Osteoblast (primary cell): ENCODE measurements at regions not wholly inside any gene's neighbourhood (a gene's known extent, or its start where the extent isn't known, plus 50 kb on each side); places are given as distances from the start of the nearest gene placed in this dataset.

Experiments
- DNase-seq: peaks from one replicate; pipeline ENCODE4 v3.0.0; 2011; ENCODE audit warnings: low spot score, mixed read lengths; ENCODE audit not compliant: insufficient read length; ENCODE audit errors: missing footprints
- H2AFZ ChIP-seq: 2 replicates; pipeline ENCODE4 v1.6.0; 2011; ENCODE audit warnings: mild to moderate bottlenecking, low read length
- H3K27ac ChIP-seq: 2 replicates; pipeline ENCODE4 v1.5.1; 2011; ENCODE audit warnings: mild to moderate bottlenecking, low read depth, low read length, moderate library complexity
- H3K27me3 ChIP-seq: 2 replicates; pipeline ENCODE4 v1.6.0; 2012; ENCODE audit warnings: mild to moderate bottlenecking, control low read depth, inconsistent platforms, low read length, moderate library complexity; ENCODE audit not compliant: insufficient read depth
- H3K36me3 ChIP-seq: 2 replicates; pipeline ENCODE4 v1.5.1; 2011; ENCODE audit warnings: mild to moderate bottlenecking, low read length, control low read depth, moderate library complexity; ENCODE audit not compliant: insufficient read depth
- H3K4me1 ChIP-seq: 2 replicates; pipeline ENCODE4 v1.5.1; 2011; ENCODE audit warnings: mild to moderate bottlenecking, low read length, control low read depth, moderate library complexity; ENCODE audit not compliant: insufficient read depth
- H3K4me2 ChIP-seq: 2 replicates; pipeline ENCODE4 v1.6.0; 2011; ENCODE audit warnings: mild to moderate bottlenecking, low read length; ENCODE audit not compliant: insufficient read depth
- H3K4me3 ChIP-seq: fragments of 200-600 bp; sonication (generic); 3 replicates; pipeline ENCODE4 v1.5.1; 2012; ENCODE audit warnings: mild to moderate bottlenecking, low read length, inconsistent platforms; ENCODE audit not compliant: insufficient read depth
- H3K79me2 ChIP-seq: 2 replicates; pipeline ENCODE4 v1.6.0; 2012; ENCODE audit warnings: mild to moderate bottlenecking, low read length, control low read depth, inconsistent platforms; ENCODE audit not compliant: insufficient read depth
- H3K9me3 ChIP-seq: 2 replicates; pipeline ENCODE4 v1.5.1; 2011; ENCODE audit warnings: low read depth, low read length, control low read depth
- H4K20me1 ChIP-seq: 2 replicates; pipeline ENCODE4 v1.6.0; 2012; ENCODE audit warnings: mild to moderate bottlenecking, low read length, control low read depth; ENCODE audit not compliant: insufficient read depth
- TF ChIP-seq, protein P1 (sequence below): IDR thresholded peaks from 2 replicates; pipeline ENCODE4 v1.5.1; 2011; ENCODE audit warnings: mild to moderate bottlenecking, low read depth, low read length, moderate library complexity; ENCODE audit errors: extremely low read depth

DNA sequence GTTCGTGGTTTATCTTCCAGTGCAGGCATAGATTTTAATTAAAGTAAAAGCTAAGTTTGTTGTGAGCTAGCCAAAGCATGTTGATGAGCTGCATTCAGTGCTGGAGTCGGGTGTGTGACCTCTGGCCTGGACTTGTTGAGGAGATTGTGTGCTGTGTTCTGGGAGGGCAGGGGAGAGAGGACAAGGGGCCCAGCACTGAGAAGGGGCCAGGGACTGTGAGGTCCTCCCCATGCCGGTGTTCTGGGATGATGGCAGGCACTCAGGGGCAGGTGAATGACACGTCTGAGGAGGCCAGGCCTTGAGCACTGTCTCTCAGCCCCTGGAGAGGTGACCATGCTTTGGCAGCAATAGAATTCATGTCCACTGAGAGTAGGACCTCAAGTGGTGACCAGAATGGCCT, 97.9 kb downstream of the FOXF2 start:
- Histone ChIP-seq H3K27me3 (no peaks in the 10 kb centered on the region), H3K4me3 (no peak overlapping the region), H3K79me2 (no peaks in the 10 kb centered on the region), H4K20me1 (no peaks in the 10 kb centered on the region), H3K4me2 (no peak overlapping the region), H3K36me3 (no peaks in the 10 kb centered on the region), H3K27ac (no peak overlapping the region), H3K4me1 (peaks cover 22% of the 10 kb centered on the region), H2AFZ (no peak overlapping the region), H3K9me3 (no peaks in the 10 kb centered on the region)
- TF ChIP-seq, protein P1, sequence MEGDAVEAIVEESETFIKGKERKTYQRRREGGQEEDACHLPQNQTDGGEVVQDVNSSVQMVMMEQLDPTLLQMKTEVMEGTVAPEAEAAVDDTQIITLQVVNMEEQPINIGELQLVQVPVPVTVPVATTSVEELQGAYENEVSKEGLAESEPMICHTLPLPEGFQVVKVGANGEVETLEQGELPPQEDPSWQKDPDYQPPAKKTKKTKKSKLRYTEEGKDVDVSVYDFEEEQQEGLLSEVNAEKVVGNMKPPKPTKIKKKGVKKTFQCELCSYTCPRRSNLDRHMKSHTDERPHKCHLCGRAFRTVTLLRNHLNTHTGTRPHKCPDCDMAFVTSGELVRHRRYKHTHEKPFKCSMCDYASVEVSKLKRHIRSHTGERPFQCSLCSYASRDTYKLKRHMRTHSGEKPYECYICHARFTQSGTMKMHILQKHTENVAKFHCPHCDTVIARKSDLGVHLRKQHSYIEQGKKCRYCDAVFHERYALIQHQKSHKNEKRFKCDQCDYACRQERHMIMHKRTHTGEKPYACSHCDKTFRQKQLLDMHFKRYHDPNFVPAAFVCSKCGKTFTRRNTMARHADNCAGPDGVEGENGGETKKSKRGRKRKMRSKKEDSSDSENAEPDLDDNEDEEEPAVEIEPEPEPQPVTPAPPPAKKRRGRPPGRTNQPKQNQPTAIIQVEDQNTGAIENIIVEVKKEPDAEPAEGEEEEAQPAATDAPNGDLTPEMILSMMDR: no peak
- no peak for DNase-seq

DNA sequence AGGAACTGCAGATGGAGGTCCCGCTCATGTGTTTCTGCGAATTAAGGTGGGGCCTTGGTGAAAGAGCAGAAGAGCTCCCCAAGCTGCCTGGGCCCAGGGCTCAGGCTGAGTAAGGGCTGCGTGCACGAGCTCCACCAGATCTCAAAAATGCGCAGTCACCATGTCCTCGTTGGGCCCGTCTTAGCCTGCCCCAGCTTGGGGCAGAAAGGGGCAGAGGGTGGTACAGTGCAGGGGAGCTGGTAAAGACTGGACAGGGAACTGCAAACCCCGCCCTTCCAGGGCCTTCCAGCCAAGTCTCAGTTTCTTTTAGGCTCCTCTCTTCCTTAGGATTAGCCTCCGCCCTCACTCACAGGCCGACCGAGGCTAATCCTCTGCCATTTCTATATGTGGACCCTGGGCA, 101.6 kb downstream of the FOXF2 start:
- Histone ChIP-seq H3K27me3 (no peaks in the 10 kb centered on the region), H3K4me3 (no peak overlapping the region), H3K27ac (no peak overlapping the region), H3K9me3 (peaks cover 3% of the 10 kb centered on the region), H4K20me1 (no peaks in the 10 kb centered on the region), H2AFZ (no peak overlapping the region), H3K4me2 (no peak overlapping the region), H3K79me2 (no peaks in the 10 kb centered on the region), H3K4me1 (peaks cover under 1% of the 10 kb centered on the region), H3K36me3 (no peaks in the 10 kb centered on the region)
- no peak for DNase-seq
- TF ChIP-seq, protein P1: no peak

DNA sequence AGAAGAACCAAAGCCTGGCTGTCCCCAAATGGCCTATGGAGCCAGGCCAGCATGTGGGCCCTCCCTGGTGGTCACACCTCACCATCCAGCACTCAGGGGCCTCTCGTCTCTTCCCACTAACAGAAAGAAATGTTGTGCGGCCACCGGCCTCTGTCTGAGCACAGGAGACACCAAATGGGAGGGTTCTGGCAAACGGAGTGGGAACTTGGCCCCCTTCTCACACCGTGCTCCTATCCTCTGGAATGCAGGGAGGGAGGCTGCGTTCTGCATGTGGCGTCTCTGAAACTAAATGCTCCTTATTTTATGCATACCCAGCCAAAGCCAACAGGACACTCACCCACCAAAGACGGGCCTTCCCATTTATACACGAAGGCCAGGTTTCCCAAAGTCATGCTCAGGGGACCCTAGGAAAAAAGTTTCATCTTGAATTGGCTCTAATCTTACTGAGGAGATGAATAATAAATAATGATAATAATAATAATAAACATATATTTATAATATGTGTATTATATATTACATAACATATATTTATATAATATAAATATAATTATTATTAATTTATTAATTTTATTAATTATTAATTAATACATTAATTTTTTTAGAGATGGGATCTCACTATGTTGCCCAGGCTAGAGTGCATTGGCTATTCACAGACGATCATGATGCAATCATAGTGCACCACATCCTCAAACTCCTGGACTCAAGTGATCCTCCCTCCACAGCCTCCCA, 102.4 kb downstream of the FOXF2 start:
- Histone ChIP-seq H3K4me1 (no peaks in the 10 kb centered on the region), H3K4me2 (no peak overlapping the region), H3K27ac (no peak overlapping the region), H3K27me3 (no peaks in the 10 kb centered on the region), H3K79me2 (no peaks in the 10 kb centered on the region), H2AFZ (no peak overlapping the region), H3K4me3 (no peak overlapping the region), H4K20me1 (no peaks in the 10 kb centered on the region), H3K9me3 (peaks cover 3% of the 10 kb centered on the region), H3K36me3 (no peaks in the 10 kb centered on the region)
- no peak for DNase-seq
- TF ChIP-seq, protein P1: no peak

DNA sequence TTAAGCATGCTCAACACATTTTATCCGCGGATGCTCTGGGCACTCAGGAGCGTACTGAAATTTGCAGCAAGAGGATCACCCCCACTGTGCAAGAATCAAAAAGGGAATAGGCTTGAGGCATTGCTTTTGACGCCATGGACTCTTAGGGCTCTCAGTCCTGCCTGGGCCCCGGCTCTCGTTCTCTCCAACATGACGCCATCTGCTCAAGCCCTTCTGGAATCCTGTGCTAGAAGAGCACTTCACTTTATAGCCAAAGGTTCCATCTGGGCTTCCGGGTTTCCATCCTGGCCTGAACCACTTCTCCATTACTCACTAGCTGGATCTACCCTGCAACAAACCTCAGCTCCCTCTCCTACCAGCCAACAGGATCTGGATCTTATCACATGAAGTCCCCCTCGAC, 105.3 kb downstream of the FOXF2 start:
- no peaks in the 10 kb centered on the region for H3K27me3 ChIP-seq
- no peaks in the 10 kb centered on the region for H3K36me3 ChIP-seq
- peaks cover 3% of the 10 kb centered on the region for H3K9me3 ChIP-seq
- TF ChIP-seq, protein P1: no peak
- H3K4me2 ChIP-seq: no peak overlapping the region
- H3K79me2 ChIP-seq: no peaks in the 10 kb centered on the region
- H2AFZ ChIP-seq: no peak overlapping the region
- no peak overlapping the region for H3K27ac ChIP-seq
- DNase-seq: no peak
- H3K4me1 ChIP-seq: no peaks in the 10 kb centered on the region
- no peak overlapping the region for H3K4me3 ChIP-seq
- H4K20me1 ChIP-seq: no peaks in the 10 kb centered on the region
